Stimulated activated naive CD8-positive, alpha-beta T cell treated with anti-CD3 and anti-CD28 coated beads, Interleukin-15, amount 100 ng/mL, for 72 hours (primary cell): ENCODE measurements at regions not wholly inside any gene's neighbourhood (a gene's known extent, or its start where the extent isn't known, plus 50 kb on each side); places are given as distances from the start of the nearest gene placed in this dataset.

Experiments used
- ATAC-seq: fragments of 150-1000 bp; cut with Tn5 transposase; 2 replicates; pipeline ENCODE4 v1.10.0; 2021; ENCODE audit warnings: mild to moderate bottlenecking, moderate library complexity
- DNase-seq, 2 donors: peaks; one replicate each; pipeline ENCODE4 v3.0.0; 2021 to 2022
- H3K27ac Mint-ChIP-seq, 2 donors: one replicate each; pipeline ENCODE4 v1.8.0; 2022; ENCODE audit warnings: mild to moderate bottlenecking in 2 of 2, mixed read lengths in 2 of 2, moderate library complexity in 2 of 2
- H3K27me3 Mint-ChIP-seq: one replicate; pipeline ENCODE4 v1.8.0; 2022; ENCODE audit warnings: mixed read lengths
- H3K4me1 Mint-ChIP-seq: one replicate; pipeline ENCODE4 v1.8.0; 2022; ENCODE audit warnings: mild to moderate bottlenecking, mixed read lengths
- H3K4me3 Mint-ChIP-seq, 2 donors: one replicate each; pipeline ENCODE4 v1.8.0; 2022; ENCODE audit warnings: mild to moderate bottlenecking in 2 of 2, mixed read lengths in 2 of 2, moderate library complexity in 1 of 2
- H3K9me3 Mint-ChIP-seq, 2 donors: one replicate each; pipeline ENCODE4 v1.8.0; 2022; ENCODE audit warnings: mixed read lengths in 2 of 2

DNA sequence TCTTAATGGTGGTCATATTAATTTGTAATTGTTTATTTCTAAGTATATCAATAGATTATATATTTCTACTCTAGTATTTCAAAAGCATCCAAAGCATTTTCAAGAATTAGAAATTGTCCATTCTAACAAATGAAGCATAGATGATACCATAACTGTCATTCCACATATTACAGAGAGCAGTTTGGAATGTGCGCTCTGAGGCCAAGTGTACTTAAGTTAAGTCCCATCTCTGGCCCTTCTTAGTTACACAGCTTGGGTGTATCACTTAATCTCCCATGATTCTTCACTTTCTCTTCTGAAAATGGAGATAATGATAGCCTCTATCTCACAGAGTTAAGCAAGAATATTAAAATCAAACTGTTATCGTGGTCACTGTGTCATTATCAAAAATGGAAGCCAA lies 281.1 kb downstream of the MRPL39 start:
- Mint-ChIP-seq H3K4me1 (no peaks in the 10 kb centered on the region), H3K27me3 (peaks cover 1% of the 10 kb centered on the region), H3K4me3 (no peak overlapping the region), H3K27ac (no peak overlapping the region), H3K9me3 (no peaks in the 10 kb centered on the region)
- DNase-seq = no peak
- ATAC-seq = no peak

DNA sequence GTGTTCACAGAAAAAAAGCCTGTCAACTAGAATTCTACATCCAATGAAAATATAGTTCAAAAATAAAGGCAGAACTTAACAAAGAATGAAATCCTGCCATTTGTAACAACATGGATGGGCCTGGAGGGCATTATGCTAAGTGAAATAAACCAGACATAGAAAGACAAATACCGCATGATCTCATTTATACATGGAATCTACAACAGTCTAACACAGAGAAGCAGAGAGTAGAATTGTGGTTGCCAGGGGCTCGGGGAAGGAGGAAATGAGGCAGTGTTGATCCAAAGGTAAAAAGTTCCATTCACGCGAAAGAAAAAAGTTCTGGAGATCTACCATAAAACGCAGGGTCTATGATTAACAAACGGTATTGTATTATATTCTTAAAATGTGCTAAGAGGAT lies 282.6 kb downstream of the MRPL39 start:
- DNase-seq (no peak), ATAC-seq (no peak)
- Mint-ChIP-seq H3K27ac (no peak overlapping the region), H3K4me3 (no peak overlapping the region), H3K4me1 (no peaks in the 10 kb centered on the region), H3K9me3 (no peaks in the 10 kb centered on the region), H3K27me3 (peaks cover 6% of the 10 kb centered on the region)

DNA sequence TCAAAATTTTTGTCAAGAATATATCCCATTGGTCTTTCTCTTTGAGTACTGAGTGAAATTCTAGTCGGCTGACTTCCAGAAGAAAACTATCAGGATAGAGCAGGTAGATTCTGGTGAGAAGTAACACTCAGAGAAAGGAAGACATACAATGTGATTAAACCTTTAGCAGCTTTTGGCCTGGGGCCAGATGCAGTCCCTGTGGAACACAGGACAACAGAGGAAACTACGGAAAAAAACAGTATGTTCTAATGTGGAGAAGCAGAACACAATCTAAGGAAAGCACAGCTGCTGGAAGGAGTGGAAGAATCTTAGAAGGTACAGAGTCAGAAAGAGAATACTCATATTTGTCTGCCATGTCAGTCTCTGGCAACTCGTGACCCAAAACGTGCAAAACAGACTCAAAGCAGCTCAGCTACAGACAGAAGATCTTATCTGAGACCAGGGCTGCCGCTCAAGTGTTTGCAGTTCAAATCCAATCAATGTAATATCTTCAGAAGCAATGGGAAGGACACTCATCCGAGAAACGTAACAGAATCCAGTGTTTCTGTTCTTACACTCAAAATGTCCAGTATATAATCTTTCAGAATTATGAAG lies 283.8 kb downstream of the MRPL39 start:
- Mint-ChIP-seq H3K27me3 (peaks cover 6% of the 10 kb centered on the region), H3K4me1 (no peaks in the 10 kb centered on the region), H3K27ac (no peak overlapping the region), H3K4me3 (no peak overlapping the region), H3K9me3 (no peaks in the 10 kb centered on the region)
- ATAC-seq (no peak), DNase-seq (no peak)

DNA sequence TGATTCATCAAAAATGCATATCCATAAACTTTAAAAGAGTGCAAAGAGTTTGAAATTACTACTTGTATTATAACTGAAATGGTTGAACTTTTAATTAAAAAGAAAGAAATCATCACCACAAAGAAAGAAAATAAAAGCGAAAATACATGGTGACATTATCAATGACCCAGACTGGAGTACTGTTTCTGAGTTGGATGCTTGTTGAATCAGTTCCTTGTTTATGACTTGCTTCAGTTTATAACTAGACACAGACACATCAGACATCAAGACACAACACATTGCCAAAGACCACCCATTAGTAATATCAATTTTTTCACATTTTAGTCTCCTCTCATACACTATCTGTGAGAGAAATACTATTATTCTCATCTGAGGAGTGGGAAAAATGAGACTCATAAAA lies 293.0 kb downstream of the MRPL39 start:
- H3K4me1 Mint-ChIP-seq = no peaks in the 10 kb centered on the region
- DNase-seq (no peak), ATAC-seq (no peak)
- no peak overlapping the region for H3K4me3 Mint-ChIP-seq
- H3K27ac Mint-ChIP-seq = no peak overlapping the region
- no peaks in the 10 kb centered on the region for H3K27me3 Mint-ChIP-seq
- H3K9me3 Mint-ChIP-seq = peaks cover 0 to 1% of the 10 kb centered on the region in 2 donors

DNA sequence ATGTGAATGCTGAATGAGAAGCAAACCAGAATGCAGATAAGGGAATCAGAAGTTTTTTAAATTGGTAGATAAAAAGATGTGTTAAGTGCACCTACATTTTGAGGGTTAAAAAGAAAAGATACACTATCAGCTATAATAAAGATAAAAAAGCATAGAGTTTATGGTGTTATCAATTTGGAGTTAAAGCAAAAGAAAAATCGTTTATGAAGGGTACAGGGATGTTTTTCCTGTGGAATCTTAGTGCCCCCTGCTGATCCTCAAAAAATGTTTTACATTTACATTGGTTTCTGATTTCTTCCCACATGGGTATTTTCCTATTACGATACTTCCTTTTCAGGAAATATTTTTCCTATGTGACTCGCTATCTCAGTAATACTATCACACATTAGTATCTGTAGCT lies 293.5 kb downstream of the MRPL39 start:
- Mint-ChIP-seq H3K4me1 (no peaks in the 10 kb centered on the region), H3K4me3 (no peak overlapping the region), H3K27me3 (no peaks in the 10 kb centered on the region), H3K9me3 (peaks cover 0 to 6% of the 10 kb centered on the region in 2 donors), H3K27ac (no peak overlapping the region)
- DNase-seq (no peak), ATAC-seq (no peak)

DNA sequence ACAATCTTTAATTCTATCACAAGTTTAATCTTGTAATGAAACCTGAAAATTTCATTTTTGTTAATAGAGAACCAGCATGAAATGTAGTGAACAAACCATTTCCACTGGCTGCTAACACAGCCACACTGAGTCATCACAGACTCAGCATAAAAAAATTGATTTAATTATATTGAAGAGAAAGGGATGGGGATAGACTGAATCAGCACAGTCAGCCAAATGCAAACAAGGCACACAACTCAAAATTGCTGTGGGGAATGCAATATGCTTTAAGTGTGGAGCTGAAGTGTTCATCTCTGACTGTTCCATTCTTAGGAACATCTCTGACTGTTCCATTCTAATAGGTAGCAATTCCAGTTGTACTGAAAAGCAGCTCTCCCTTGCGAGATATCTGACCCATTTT lies 299.8 kb downstream of the MRPL39 start:
- Mint-ChIP-seq H3K9me3 (peaks cover 0 to 7% of the 10 kb centered on the region in 2 donors), H3K27ac (no peak overlapping the region), H3K27me3 (no peaks in the 10 kb centered on the region), H3K4me3 (no peak overlapping the region), H3K4me1 (no peaks in the 10 kb centered on the region)
- DNase-seq (no peak), ATAC-seq (no peak)

DNA sequence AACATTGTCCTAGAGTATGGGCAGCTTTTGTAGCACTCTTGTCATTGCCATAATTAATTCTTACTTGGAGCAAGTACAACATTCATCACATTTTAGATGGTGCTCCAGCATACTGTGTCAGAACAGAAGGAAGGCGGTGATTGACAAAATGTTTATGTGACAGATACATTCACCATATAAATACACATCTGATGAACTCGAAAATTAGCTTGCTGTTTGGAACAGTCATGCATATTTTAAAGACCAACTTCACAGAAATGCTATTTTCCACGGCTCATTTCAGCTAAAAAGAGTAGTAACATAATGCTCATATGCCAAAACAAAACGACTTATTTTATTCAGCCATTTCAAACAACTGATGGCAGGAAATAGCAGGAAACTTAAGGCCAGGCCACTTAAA lies 302.7 kb downstream of the MRPL39 start:
- Mint-ChIP-seq H3K4me3 (no peak overlapping the region), H3K27me3 (no peaks in the 10 kb centered on the region), H3K4me1 (peaks cover 4% of the 10 kb centered on the region), H3K27ac (no peak overlapping the region), H3K9me3 (peaks cover 0 to 7% of the 10 kb centered on the region in 2 donors)
- DNase-seq (no peak), ATAC-seq (no peak)

DNA sequence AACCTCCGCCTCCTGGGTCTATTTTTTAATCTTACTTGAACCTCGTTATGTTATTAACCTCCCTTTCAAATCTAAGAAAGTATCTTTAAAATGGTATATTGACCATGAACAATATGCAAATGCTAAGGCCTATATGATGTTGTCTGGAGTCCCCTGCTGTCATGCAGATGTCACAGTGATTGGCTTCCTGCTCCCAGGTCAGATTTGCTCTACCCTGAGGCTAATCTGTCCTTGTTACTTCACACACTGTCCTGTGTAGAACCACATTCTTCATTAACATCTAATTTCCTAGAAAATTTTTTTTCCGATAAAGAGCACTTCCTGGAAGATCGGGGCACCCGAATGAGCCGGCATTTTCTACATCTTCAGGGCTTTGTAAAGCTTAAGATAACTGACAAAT lies 306.6 kb downstream of the MRPL39 start:
- Mint-ChIP-seq H3K9me3 (no peaks in the 10 kb centered on the region), H3K27me3 (no peaks in the 10 kb centered on the region), H3K27ac (peak overlapping the region in 1 of 2 donors; percentile 74), H3K4me3 (no peak overlapping the region), H3K4me1 (peaks cover 16% of the 10 kb centered on the region)
- ATAC-seq = no peak
- no peak for DNase-seq

DNA sequence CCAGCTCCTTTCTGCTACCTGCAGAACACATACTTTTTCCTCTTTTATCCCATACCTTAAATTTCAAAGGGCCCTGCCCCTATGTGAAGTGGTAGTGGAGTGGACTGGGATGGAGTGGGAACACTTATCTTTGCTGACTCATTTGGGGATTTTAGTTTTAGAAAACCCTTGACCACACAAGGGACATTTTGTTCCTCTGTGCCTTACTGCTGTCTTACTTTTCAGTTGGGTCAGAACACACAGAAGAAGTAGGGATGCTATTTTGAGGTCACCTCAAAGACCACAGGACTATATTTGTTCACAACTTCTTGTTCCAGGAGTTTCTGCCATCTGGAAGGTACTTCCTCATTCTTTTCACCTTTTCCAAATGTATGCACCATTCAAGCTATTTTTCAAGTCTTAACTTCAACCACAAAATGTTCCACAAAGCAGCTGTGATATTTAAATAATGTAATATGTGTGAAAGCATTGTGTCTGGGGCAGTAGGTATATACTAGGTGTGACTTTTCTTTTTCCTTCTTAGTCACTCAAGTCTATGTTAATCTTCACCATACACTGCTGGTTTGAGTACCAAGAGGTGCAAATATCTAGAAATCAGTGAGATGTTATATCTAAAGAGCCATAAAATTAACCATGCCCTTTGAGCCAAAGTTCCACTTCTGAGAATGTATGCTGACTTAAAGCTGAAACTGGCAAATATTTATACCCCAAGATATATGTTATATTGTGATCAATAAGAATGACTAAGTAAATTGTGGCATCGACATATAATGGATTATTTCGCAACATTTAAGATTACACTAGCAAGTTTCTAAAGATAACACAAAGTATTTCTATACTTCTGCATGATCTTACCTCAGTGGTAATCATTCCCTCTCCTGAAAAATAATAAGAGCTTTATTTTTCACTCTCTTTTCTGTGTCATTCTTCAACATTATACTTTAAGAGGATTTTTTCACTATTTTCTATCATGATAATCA lies 308.5 kb downstream of the MRPL39 start:
- ATAC-seq (peak; percentile 93), DNase-seq (no peak)
- Mint-ChIP-seq H3K9me3 (no peaks in the 10 kb centered on the region), H3K27ac (peak overlapping the region in 1 of 2 donors; percentile 71), H3K27me3 (no peaks in the 10 kb centered on the region), H3K4me3 (peak overlapping the region in 1 of 2 donors; percentile 5), H3K4me1 (peaks cover 16% of the 10 kb centered on the region)

DNA sequence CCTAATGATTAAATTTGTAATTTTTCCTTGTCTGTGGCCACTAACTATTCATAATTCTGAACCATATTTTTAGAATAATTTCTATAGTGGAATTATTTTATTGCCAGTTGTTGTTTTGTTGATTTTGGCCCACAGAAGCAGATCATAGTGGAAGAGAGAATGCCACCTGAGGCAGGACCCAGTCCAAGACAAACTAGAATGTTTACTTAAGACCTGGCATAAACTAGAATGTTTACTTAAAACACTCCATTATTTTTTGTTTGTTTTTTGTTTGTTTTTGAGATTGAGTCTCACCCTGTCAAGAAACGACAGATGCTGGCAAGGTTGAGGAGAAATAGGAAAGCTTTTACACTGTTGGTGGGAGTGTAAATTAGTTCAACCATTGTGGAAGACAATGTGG lies 310.2 kb downstream of the MRPL39 start:
- no peak overlapping the region for H3K4me3 Mint-ChIP-seq
- peaks cover 4 to 6% of the 10 kb centered on the region in 2 donors for H3K9me3 Mint-ChIP-seq
- ATAC-seq (no peak), DNase-seq (no peak)
- peaks cover 8% of the 10 kb centered on the region for H3K27me3 Mint-ChIP-seq
- H3K27ac Mint-ChIP-seq = no peak overlapping the region
- peaks cover 16% of the 10 kb centered on the region for H3K4me1 Mint-ChIP-seq

DNA sequence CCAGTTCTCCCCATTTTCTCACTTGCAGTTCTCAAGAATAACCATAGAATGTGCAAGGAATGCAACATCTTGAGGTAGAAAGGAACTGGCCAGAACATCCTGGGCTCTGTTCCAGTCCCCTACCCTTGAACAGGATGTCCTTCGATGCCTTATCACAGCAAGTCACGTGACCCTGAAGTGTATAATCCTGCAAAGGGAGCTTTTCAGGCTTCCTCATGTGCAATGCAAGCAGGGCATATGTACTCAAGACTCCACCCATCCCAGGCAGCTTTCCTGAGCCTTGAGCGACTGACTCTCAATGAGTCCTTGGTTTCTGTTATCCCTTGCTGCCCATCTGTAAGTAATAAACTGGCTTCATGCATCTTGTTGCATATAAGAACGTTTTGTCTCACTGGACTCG lies 311.0 kb downstream of the MRPL39 start:
- no peak overlapping the region for H3K27ac Mint-ChIP-seq
- H3K9me3 Mint-ChIP-seq = peaks cover 4 to 6% of the 10 kb centered on the region in 2 donors
- no peak for ATAC-seq
- no peak for DNase-seq
- H3K4me1 Mint-ChIP-seq = peaks cover 16% of the 10 kb centered on the region
- peaks cover 10% of the 10 kb centered on the region for H3K27me3 Mint-ChIP-seq
- no peak overlapping the region for H3K4me3 Mint-ChIP-seq

DNA sequence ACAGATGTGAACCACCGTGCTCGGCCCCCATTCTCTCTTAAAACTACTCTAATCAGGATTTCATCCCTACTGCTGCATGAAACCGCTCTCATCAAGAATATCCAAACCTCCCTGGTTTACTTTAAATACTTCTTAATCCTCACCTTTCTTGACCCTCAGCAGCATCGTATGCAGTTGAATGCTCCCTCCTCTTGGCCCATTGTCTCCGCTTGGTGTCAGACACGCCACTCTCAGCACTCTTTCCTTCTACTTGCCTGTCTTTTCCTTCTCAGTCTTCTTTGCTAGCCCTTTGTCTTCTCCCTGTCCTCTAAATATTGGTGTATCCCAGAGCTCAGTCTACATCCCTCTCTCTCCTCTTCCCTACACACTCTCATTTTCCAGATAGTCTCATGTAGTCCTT lies 314.9 kb downstream of the MRPL39 start:
- no peak overlapping the region for H3K4me3 Mint-ChIP-seq
- H3K9me3 Mint-ChIP-seq = peaks cover 4 to 6% of the 10 kb centered on the region in 2 donors

DNA sequence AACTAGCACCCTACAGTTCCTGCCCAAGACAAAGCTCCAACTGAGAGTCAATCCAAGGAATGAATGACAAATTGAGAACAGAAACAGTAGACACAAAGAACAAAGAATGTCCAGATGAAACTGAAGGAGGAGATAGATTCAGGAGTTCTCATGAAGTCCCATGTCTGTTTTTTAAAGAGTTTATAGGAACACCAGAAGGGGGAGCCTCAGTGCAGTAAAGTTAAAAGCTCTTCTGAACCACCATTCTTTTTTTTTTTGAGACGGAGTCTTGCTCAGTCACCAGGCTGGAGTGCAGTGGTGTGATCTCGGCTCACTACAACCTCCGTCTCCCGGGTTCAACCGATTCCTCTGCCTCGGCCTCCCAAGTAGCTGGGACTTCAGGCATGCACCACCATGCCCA lies 323.6 kb downstream of the MRPL39 start:
- Mint-ChIP-seq H3K27ac (no peak overlapping the region), H3K4me3 (no peak overlapping the region), H3K27me3 (peaks cover 26% of the 10 kb centered on the region), H3K4me1 (no peaks in the 10 kb centered on the region), H3K9me3 (no peaks in the 10 kb centered on the region)
- no peak for ATAC-seq
- no peak for DNase-seq

More for the DNA sequence above, 314.9 kb downstream of the MRPL39 start:
- no peak for DNase-seq
- H3K27me3 Mint-ChIP-seq = peaks cover 10% of the 10 kb centered on the region
- no peak overlapping the region for H3K27ac Mint-ChIP-seq
- H3K4me1 Mint-ChIP-seq = no peaks in the 10 kb centered on the region
- no peak for ATAC-seq

DNA sequence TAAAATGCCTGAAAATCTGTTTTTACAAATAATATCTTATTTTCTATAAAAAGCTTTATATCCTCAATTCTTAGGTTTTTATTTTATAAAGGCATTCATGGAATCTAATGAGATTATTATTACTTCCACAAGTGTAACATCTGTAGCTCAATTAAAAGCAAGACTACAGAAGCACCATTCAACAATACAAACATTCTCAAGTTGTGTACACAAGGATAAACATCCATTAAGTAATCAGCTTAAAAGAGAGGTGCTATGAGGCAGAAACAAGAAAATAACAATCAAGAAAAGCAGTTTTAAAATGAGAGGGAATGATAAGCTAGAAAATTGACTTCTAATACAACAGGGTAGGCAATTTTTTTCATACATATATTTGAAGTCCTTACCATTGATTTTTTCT lies 326.1 kb downstream of the MRPL39 start:
- ATAC-seq (no peak), DNase-seq (no peak)
- no peaks in the 10 kb centered on the region for H3K9me3 Mint-ChIP-seq
- H3K4me1 Mint-ChIP-seq = no peaks in the 10 kb centered on the region
- no peak overlapping the region for H3K27ac Mint-ChIP-seq
- peaks cover 26% of the 10 kb centered on the region for H3K27me3 Mint-ChIP-seq
- H3K4me3 Mint-ChIP-seq = no peak overlapping the region

DNA sequence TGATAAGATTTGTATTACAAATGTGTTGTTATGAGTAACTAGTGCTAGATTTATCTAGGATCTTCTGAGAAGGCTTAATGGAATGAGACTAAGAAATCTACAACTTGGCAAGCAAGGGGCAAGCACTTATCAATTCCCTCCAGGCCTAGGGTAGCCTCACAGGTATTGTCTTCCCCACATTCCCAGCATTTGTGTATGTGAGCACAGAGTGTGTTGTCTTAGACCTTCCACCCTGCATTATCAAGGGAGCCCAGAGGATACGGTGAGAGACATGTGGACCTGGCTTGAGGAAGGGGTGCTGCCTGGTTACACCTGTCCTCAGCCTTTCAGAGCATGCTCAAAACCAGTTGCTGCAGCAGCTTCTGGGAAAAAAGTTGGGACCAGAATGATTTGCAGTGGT lies 327.2 kb downstream of the MRPL39 start:
- DNase-seq (no peak), ATAC-seq (no peak)
- no peak overlapping the region for H3K27ac Mint-ChIP-seq
- no peaks in the 10 kb centered on the region for H3K4me1 Mint-ChIP-seq
- peaks cover 26% of the 10 kb centered on the region for H3K27me3 Mint-ChIP-seq
- H3K4me3 Mint-ChIP-seq = no peak overlapping the region
- H3K9me3 Mint-ChIP-seq = no peaks in the 10 kb centered on the region

DNA sequence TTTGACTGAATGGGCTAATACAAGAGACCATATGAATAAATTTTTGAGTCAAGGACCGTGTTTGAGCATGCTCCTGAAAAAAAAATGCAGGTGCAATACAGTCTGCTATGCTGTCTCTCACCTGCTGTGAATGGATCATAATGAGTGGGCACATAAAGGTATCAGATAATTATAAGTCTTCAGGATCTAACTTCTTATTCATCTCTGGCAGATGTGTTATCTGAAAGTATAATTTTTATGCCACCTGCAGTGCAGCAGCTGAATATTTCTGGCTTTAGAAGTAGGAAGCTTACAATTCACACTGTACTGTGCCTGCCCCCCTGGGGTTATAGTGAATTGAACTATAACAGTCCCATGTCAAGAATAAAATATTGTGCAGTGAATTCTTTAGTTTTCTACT lies 333.3 kb downstream of the MRPL39 start:
- DNase-seq (no peak), ATAC-seq (no peak)
- no peaks in the 10 kb centered on the region for H3K27me3 Mint-ChIP-seq
- H3K4me3 Mint-ChIP-seq = no peak overlapping the region
- H3K4me1 Mint-ChIP-seq = no peaks in the 10 kb centered on the region
- H3K9me3 Mint-ChIP-seq = no peaks in the 10 kb centered on the region
- H3K27ac Mint-ChIP-seq = no peak overlapping the region
